Dedifferentiated amniotic fluid mesenchymal stem cell (primary cell): ENCODE measurements at regions not wholly inside any gene's neighbourhood (a gene's known extent, or its start where the extent isn't known, plus 50 kb on each side); places are given as distances from the start of the nearest gene placed in this dataset.
"Not testable (repeated sequence)": the region's sequence is repeated elsewhere in the genome, so short reads cannot be mapped to it uniquely, and the experiment has no call there.

Source experiments
- DNase-seq: peaks from one replicate; pipeline ENCODE4 v3.0.0-alpha.2; 2016; ENCODE audit errors: extremely low spot score

DNA sequence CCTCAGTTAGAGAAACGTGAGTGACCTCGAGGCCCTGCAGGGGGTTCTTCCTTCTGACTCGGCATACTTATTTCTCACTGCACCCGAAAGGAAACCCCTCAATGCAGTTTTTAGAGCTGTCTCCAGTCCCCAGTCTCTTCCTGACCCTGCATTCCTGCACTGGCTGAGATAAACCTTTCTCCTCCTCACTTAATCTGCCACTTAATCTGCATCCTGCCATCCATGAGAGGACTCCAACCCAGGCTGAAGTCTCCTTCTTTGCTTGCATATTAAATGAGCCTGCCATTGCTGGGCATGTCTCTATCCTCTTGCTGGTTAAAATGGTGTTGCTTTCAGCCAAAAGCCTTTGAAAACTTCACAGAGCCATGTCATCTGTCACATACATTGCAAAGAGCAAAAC is 125.6 kb upstream of the GATA6 start:
- DNase-seq, result no peak

DNA sequence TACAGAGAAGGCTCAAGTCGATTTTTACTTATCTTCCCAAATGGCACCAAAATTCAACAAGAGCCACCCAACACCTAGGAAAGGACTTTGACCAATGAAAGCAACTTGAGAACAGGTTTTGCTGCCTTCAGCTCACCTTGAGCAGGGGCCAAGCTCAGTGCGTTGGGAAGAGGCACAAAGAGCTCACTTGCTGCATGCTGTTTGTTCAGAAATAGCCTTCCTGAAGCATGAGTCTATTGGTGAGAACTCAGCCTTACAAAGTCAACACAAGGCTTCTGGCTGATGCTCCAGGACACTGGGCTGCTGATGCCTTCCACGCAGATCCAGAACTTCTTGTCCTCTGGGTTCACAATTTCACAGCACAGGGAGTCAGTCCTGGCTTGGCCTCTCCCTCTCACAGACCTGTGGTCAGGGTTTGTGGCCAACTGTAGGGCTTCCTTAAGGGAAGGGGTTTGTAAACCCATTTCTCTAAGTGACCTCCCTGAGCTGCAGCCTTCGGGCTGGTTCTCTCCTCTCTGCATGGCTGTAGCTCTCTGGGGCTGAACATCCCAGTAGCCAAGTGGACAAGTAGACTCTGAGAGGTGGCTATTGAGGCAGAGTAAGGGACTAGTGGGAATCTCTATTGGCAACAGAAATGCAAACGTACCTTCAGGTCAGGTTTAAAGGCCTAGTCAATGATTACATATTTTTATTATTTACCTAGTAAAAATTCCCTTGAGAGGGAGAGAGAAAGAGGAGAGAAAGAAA is 124.7 kb upstream of the GATA6 start:
- DNase-seq, result no peak

DNA sequence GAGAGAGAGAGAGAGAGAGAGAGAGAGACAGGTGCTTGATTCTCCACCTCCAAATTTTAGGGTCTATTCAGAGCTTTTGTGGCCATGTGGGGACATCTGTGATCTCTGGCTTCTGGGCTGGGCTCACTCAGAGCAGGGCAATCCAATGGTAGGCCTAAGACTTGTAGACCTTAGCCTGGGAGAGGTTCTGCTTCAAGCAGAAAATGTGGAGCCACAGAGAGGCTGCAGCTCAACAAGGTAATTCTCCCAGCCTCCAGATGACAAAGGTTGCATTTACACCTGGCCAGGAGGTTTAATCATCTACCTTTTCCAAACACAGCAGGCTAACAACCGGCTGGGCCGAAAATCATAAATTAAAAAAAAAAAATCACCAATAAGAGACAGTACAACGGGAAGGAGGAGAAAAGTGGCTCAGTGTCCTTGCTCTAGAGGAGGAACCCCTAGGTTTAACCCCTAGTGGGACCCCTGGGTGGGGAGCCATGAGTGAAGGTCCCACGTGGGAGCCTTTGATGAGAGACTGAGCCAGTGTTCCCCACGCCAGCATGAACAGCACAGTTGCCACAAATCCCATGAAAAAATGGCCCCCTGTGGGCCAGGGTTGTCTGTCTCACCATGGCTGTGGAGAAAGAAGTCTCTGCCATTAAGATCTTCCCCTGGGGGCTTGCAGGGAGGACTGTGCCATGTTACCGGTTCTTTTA is 124.0 kb upstream of the GATA6 start:
- DNase-seq, result no peak

GRCh38 chr18:22046473-22046872 is 122.9 kb upstream of the GATA6 start:
- no peak for DNase-seq

DNA sequence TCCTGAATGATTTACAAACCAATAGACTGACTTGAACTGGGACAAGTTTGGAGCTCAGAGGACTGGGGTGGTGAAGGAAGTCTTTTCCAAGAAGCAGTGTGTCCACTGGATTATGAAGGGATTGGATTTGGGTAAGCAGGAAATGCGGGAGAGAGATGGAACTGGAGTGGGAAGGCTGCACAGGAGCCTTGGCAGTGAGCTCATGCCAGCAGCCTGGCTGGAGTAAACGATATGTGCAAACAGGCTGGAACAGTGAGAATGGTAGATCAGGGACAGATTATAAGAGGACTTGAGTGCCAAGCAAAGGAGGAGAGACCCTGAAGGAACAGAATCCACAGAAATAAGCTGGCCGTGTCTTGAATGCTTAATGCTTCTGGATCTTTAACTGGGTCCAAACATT is 121.9 kb upstream of the GATA6 start:
- no peak for DNase-seq

- no peak for DNase-seq
Measured at GRCh38 chr18:22048221-22048620, 121.2 kb upstream of the GATA6 start.

DNA sequence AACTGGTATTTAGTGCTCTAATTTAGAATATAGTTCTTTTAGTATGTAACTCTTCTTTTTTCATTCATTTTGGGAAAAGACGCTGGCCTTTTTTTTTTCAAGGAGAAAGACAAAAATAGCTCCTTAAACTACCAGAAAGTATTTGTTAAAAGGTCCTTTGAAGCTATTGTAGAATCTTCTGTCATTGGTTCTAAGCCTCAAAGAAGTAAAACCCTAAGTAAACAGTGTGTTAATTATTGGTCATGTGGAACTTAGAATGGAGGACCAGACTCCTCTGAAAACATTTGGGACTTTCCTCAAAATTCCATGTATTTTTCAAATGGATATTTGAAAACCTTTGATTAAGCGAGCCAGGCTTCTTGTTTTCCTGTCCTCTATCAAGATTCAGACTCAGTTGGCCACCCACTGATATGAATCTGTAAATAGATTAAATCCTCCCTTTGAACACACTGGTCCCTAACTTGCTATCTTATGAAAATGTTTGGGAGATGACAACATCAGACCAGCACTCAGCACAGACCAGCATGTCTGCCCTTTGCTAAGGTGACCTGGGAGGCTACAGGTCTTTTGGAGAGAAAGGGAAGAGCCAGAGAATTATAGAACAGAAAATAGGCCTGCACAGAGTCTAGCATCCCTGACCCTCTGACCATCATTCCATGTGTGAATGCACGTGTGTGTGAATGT is 120.3 kb upstream of the GATA6 start:
- DNase-seq, result no peak

DNA sequence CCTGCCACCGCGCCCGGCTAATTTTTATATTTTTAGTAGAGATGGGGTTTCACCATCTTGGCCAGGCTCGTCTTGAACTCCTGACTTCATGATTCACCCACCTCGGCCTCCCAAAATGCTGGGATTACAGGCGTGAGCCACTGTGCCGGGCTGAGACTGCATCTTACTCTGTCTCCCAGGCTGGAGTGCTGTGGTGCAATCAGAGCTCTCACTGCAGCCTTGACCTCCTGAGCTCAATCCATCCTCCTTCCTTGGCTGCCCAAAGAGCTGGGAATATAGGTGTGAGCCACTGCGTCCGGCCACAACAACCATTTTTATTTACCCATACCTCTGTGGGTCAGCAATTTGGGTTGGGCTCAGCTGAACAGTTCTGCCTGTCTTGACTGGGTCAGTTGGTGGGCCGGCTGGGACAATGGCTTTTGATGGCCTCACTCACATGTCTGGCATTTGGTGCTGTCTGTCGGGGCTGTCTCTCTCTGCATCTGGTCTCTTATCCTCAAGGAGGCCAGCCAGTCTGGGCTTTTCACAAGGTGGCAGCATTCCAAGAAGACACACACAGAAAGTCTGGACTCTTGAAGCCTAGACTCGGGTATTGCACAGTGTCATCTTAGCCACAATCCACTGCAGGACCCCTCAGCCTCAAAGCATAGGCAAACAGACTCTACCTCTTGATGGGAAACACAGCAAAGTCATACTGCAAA is 116.8 kb upstream of the GATA6 start:
- no peak for DNase-seq

- no peak for DNase-seq
Measured at GRCh38 chr18:22055466-22056238, 113.7 kb upstream of the GATA6 start.

DNA sequence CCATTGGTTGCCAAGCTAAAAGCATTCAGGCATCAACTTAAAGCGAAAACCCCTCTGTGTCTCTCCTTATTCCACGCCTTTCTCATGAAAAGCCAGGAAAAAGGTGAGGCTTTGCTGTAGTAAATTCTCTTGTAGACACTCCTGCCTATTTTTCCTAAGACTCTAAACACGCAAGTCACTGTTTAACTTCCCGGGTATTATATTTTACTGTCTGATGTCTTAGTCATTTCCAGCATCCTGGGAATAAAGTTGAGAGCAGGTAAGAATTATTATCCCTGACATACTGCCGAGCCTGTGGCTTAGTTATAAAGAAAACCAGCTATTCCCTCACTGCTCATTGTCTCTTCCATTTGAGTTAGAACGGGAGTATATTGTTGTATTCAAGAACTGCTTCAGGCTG is 112.4 kb upstream of the GATA6 start:
- no peak for DNase-seq

GRCh38 chr18:22057908-22058527 is 111.4 kb upstream of the GATA6 start:
- no peak for DNase-seq

GRCh38 chr18:22060361-22060760 is 109.0 kb upstream of the GATA6 start:
- no peak for DNase-seq

GRCh38 chr18:22063102-22063501 is 106.3 kb upstream of the GATA6 start:
- DNase-seq, result no peak

DNA sequence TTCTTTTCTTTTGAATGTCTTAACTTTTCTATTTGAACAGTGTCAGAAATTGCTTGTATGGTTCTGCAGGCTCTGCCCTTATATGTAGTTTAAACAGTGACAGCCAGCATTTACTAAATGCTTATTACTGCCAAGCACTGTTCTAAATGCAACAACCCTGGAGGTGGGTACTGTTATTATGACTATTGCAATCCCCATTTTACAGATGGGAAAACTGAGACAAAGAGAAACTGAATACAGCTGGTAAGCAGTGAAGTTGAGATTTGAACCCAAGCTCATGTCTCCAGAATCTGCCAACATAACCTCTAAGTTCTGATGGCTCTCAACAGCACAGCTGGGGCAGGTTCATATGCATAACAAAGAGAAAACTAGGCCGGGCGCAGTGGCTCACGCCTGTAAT is 105.7 kb upstream of the GATA6 start:
- DNase-seq, result no peak

DNA sequence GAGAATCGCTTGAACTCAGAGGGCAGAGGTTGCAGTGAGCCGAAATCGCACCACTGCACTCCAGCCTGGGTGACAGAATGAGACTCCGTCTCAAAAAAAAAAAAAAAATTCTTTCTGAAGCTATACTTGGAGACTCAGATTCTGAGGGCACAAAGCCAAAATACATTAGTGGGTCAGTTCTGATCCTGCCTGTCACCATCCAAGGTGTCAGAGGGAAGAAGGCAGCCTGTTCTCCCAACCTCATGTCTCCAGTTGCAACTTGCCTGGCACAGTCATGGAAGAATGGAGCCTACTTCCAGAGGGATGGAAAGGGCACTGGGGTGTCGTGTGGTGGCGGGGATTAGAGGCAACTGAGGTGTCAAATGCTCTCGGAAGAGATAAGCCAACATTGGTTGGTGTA is 104.8 kb upstream of the GATA6 start:
- no peak for DNase-seq

DNA sequence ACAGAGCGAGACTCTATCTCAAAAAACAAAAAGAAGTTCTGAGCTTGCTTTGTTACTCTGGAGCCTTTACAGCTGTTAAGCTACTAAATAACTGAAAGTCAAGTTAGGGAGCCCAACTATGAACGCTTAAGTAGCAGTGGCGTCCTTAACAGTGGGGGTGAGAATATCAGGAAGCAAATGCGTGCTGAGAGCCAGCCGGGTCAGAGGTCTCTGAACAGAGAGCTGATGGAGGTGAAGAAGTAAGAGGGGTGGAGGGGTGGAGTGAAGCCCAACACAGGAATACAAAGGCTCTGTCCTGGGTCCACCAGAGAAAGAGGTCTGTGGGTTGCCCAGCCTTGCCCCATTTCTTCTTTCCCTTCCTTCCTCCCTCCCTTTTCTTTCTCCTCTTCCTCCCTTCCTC is 104.1 kb upstream of the GATA6 start:
- DNase-seq, result no peak

DNA sequence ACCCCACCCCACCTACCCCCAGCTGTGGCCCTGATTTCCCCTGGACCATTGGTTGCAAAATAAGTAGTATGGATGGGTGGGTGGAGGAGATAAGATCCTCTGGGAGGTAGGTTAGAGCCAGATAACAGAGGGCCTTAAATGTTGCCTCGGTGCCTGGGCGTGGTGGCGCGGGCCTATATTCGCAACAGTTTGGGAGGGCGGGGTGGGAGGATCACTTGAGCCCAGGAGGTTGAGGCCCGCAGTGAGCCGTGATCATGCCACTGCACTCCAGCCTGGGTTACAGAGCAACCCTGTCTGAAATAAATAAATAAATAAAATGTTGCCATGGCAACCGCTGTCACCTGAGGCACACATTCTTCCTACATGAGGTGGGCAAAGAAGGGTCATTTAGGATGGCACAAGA is 103.3 kb upstream of the GATA6 start:
- no peak for DNase-seq

DNA sequence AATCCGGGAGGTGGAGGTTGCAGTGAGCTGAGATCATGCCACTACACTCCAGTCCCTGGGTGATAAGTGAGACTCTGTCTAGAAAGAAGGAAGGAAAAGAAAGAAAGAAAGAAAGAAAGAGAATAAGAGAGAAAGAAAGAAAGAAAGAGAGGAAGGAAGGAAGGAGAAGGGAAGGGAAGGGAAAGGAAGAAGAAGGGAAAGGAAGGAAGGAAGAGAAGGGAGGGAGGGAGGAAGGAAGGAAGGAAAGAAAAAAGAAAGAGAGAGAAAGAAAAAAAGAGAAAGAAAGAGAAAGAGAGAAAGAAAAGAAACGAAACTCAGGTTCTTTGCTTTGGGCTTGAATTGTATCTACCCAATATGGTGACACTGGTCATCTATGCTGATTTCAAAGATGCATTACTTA is 102.3 kb upstream of the GATA6 start:
- no peak for DNase-seq

DNA sequence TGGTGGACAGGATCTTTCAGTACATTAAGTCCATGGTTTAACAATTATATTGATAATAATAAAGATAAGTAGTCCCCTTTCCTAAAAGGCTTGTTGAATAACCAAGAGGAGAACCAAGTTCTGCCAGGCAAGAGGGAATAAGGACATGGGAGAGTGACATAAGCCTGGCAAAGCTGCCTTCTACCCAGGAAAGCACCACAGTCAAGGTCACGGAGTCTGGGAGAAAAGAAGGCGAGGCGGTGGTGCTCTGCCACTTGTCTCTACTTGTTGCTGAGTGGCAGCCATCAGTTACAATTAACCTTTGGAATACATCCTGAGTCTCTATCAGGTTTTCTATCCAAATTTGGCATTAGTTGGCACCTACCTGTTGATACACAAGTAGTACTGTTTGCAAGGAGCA is 101.7 kb upstream of the GATA6 start:
- no peak for DNase-seq

- DNase-seq, result not testable (repeated sequence)
Measured at GRCh38 chr18:22068784-22069183, 100.6 kb upstream of the GATA6 start.

GRCh38 chr18:22069916-22070315 is 99.5 kb upstream of the GATA6 start:
- no peak for DNase-seq
